H7 (cell line): ENCODE measurements at regions not wholly inside any gene's neighbourhood (a gene's known extent, or its start where the extent isn't known, plus 50 kb on each side); places are given as distances from the start of the nearest gene placed in this dataset.

ENCODE experiments used
- DNase-seq: peaks from one replicate; pipeline ENCODE4 v3.0.0; 2012
- H3K27me3 ChIP-seq: 2 replicates; pipeline ENCODE4 v1.6.0; 2011; ENCODE audit warnings: mild to moderate bottlenecking, low read length; ENCODE audit not compliant: control insufficient read depth, insufficient read depth
- H3K36me3 ChIP-seq: replicated peaks from 2 replicates; pipeline ENCODE4 v1.5.1; 2011; ENCODE audit warnings: low read length; ENCODE audit not compliant: control insufficient read depth, insufficient read depth
- H3K4me3 ChIP-seq: 2 replicates; pipeline ENCODE4 v1.5.1; 2011; ENCODE audit warnings: low read depth, mild to moderate bottlenecking, control low read depth, low read length, moderate library complexity; ENCODE audit not compliant: insufficient read depth

GRCh38 chr13:34466301-34466700 lies 475.8 kb upstream of the NBEA start:
- H3K4me3 ChIP-seq = no peak overlapping the region
- H3K36me3 ChIP-seq = no peaks in the 10 kb centered on the region
- no peak for DNase-seq

GRCh38 chr13:34467450-34468083 lies 474.5 kb upstream of the NBEA start:
- Histone ChIP-seq H3K4me3 (no peak overlapping the region), H3K36me3 (no peaks in the 10 kb centered on the region), H3K27me3 (no peaks in the 10 kb centered on the region)
- DNase-seq = no peak

More at GRCh38 chr13:34466301-34466700, 475.8 kb upstream of the NBEA start:
- H3K27me3 ChIP-seq = no peaks in the 10 kb centered on the region

DNA sequence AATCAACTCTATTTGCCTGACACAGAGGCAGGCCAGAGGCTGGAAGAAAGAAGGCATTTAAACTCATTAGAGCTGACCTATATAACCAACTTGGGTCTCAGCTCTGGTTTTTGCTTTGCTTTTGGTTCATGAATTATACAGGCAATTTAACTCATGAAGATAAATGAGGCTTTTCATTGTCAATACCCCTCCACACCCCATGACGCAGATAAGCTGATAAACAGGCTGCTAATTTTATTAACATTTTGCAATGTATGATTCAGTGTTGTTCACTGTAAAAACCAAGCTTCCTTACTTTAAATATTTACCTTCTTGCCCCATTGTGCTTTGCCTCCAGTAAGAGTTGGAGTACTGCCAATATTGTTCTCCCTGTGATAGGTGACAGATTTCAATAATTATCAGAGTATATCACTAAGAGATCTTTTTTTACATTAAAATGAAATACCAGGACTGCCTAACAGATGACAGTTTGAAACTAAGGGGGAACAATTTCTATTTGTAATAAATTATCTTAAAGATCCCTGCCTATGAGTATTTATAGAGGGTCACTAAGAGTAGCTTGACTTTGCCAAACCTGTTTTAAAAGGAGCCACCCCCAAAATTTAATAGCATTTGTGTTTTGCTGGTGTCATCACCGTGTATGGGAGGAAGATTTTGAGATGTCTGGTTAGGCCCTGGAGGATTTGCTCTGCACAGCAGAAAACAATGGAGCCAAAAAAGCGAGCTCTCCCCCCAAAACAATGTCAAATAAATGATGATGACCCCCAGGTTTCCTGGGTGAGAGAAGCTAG lies 472.7 kb upstream of the NBEA start:
- no peak for DNase-seq
- Histone ChIP-seq H3K27me3 (no peaks in the 10 kb centered on the region), H3K4me3 (no peak overlapping the region), H3K36me3 (no peaks in the 10 kb centered on the region)

DNA sequence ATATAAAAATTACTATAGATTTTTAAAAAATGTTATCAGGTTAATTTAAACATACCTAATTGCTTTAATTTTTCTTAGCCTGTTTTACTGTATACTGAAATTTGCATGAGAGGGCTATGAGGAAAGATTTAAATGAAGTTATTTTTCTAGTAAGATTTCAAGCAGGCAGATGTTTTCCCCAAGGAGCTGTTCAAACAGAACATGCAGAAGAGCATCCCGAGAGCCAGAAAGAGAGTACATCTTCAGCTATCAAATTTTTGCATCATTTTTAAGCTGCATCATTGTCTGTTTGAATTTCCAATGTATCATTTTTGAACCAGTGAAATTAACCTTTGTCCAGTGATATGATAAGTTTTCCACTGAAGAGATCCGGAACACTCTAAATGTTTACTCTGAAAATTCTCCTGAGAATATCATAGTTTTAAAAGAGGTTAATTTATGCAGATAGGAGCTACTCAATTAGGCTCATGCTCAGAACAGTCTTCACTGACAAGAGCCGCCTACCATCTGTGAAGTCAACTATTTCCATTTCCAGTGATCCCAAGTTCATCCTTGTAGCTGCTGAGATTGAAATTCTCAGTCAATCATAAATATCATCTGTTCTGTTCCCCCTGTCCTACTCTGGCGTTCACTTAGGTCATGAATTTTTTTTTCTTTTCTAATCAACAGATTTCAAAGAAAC lies 467.7 kb upstream of the NBEA start:
- H3K27me3 ChIP-seq = no peaks in the 10 kb centered on the region
- no peak overlapping the region for H3K4me3 ChIP-seq
- H3K36me3 ChIP-seq = no peaks in the 10 kb centered on the region
- no peak for DNase-seq

- Histone ChIP-seq H3K36me3 (no peaks in the 10 kb centered on the region), H3K4me3 (no peak overlapping the region), H3K27me3 (no peaks in the 10 kb centered on the region)
- no peak for DNase-seq
Observed at GRCh38 chr13:34478376-34478775, 463.7 kb upstream of the NBEA start.

DNA sequence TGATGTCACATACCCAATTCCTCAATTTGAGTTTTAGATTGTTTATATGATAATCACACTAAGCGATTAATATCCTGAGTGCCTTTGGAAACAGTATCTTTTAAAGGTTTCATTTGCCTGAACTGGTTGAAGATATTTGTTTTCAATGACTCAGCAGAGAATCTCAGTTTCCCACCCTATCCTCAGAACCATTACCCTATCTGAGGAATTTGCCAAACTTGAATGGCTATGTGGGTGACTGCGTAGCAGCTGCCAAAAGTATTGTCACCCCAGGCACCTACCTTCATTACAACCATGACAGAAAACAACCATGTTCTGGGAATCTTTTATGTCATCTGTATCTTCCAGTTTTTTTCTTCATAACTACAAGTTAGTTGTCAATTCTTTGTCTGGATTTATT lies 440.1 kb upstream of the NBEA start:
- Histone ChIP-seq H3K4me3 (no peak overlapping the region), H3K27me3 (no peaks in the 10 kb centered on the region), H3K36me3 (no peaks in the 10 kb centered on the region)
- no peak for DNase-seq

GRCh38 chr13:34502621-34503020 lies 439.4 kb upstream of the NBEA start:
- Histone ChIP-seq H3K27me3 (no peaks in the 10 kb centered on the region), H3K36me3 (no peaks in the 10 kb centered on the region)

GRCh38 chr13:34506796-34507195 lies 435.3 kb upstream of the NBEA start:
- no peaks in the 10 kb centered on the region for H3K27me3 ChIP-seq
- no peak overlapping the region for H3K4me3 ChIP-seq
- H3K36me3 ChIP-seq = no peaks in the 10 kb centered on the region
- no peak for DNase-seq

More at GRCh38 chr13:34502621-34503020, 439.4 kb upstream of the NBEA start:
- DNase-seq = no peak
- no peak overlapping the region for H3K4me3 ChIP-seq

GRCh38 chr13:34507630-34508029 lies 434.4 kb upstream of the NBEA start:
- Histone ChIP-seq H3K4me3 (no peak overlapping the region), H3K36me3 (no peaks in the 10 kb centered on the region), H3K27me3 (no peaks in the 10 kb centered on the region)
- DNase-seq = no peak

DNA sequence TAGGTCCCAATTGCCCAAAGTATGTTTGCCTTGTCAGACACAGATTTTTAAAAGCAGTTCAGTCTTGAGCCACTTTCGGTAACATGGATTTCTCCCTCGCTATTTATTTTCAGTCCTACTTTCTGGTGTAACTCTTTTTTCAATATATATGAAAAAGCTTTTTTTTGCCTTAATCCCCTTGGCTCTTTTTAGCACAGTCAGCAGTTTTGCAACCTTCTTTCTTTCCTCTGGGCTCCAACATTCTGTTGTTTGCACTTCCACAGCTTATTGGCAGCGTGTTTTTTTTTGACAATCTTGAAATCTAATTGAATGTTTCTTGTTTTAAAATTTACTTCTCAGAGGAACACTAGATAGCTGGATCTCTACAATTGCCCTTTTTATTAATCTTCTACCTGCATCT lies 429.3 kb upstream of the NBEA start:
- Histone ChIP-seq H3K4me3 (no peak overlapping the region), H3K27me3 (no peaks in the 10 kb centered on the region), H3K36me3 (no peaks in the 10 kb centered on the region)
- no peak for DNase-seq

GRCh38 chr13:34513526-34513925 lies 428.5 kb upstream of the NBEA start:
- Histone ChIP-seq H3K4me3 (no peak overlapping the region), H3K27me3 (no peaks in the 10 kb centered on the region), H3K36me3 (no peaks in the 10 kb centered on the region)
- no peak for DNase-seq

- no peaks in the 10 kb centered on the region for H3K36me3 ChIP-seq
- H3K4me3 ChIP-seq = no peak overlapping the region
- no peaks in the 10 kb centered on the region for H3K27me3 ChIP-seq
- no peak for DNase-seq
Observed at GRCh38 chr13:34515201-34515600, 426.9 kb upstream of the NBEA start.

DNA sequence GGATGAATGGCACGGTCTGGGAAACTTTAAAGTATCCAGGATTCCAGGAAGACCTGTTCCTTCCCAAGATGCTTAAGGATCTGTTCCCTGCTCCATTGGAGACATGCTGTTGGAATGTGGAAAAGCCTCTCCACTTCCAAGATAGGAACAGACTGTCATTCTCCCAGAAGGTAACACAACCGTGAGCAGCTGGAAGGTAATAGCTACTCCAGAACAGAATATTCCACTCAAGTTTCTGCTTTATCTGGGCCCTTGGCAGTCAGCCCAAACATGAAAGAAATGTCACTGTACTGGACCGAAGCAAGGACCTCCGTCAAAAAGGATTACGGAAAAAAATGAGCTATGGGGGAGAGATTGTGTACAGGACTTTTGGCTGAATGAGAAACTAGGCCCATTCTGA lies 420.9 kb upstream of the NBEA start:
- no peak for DNase-seq
- Histone ChIP-seq H3K27me3 (no peaks in the 10 kb centered on the region), H3K4me3 (no peak overlapping the region), H3K36me3 (no peaks in the 10 kb centered on the region)

GRCh38 chr13:34522808-34523207 lies 419.3 kb upstream of the NBEA start:
- Histone ChIP-seq H3K36me3 (no peaks in the 10 kb centered on the region), H3K27me3 (no peaks in the 10 kb centered on the region), H3K4me3 (no peak overlapping the region)
- no peak for DNase-seq

DNA sequence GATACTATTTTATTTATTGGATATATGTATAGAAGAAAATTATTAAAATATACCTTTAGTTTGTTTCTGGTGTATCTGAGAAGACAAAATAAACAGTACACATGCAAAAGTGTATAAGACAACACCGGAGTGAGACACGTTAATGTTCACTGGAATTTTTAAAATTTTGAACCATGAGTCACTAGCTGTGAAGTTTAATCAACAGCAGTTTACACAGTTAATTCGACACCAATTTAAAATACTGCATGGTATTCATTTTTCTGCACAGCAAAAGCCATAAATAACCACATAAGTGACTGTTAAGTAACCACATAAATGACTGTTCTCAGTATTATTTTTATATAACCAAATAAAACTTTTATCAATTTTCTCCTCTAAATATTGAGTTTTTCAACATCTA lies 418.7 kb upstream of the NBEA start:
- Histone ChIP-seq H3K27me3 (no peaks in the 10 kb centered on the region), H3K36me3 (no peaks in the 10 kb centered on the region), H3K4me3 (no peak overlapping the region)
- no peak for DNase-seq
